ENCODE measurements at regions not wholly inside any gene's neighbourhood (a gene's known extent, or its start where the extent isn't known, plus 50 kb on each side); places are given as distances from the start of the nearest gene placed in this dataset.
"Not testable (repeated sequence)": the region's sequence is repeated elsewhere in the genome, so short reads cannot be mapped to it uniquely, and the experiment has no call there.

DNA sequence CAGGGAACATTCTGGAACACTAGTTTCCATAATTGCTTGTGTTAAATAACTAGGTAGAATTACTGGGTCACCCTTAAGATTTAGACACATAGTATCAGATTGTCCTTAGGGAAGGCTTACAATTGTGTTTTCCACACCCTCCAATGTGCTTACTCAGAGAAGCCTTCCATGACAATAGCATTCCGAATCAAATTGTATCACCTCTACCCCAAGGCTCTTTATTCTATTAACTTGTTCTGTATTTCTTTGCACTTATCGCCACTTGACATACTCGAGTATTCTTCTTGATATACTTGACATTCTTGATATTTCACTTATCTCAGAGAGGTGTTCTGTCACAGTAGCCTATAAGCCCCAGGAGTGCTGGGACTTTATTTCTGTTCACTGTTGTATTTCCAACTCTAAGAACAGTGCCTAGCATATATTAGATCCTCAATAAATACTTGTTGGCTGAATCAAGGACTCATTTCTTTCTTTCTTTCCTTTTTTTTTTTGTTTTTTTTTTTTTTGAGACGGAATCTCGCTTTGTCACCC is 238.9 kb upstream of the PDZRN3 start:
- DNase-seq, result no peak
- intact Hi-C loops (cut with DNase I), result no loop called here

DNA sequence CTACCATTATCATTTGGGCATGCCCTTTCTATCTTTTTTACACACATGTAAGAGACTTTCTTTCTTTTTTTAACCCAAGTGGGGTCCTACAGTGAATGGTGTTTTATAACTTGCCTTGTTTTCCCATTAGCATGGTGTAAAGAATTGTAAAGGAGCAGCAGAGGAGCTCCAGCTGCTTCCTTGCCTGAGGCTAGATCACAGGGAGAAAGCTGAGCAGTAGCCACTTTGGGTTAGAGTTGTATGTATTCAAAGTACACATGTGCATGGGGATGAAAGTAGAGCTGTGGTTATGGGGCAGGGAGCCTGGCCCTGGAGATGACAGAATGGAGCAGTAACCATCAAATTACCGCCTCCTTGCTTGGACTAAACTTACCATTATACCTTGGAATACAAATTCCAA is 231.1 kb upstream of the PDZRN3 start:
- intact Hi-C loops (cut with DNase I), result no loop called here
- no peak for DNase-seq

- DNase-seq, result peak in 7 of 42 donors; percentile 4 to 49 (median 17)
- intact Hi-C loops (cut with DNase I), result loop anchor here (5.0 kb wide), 1 partner anchor 341 kb away; no protein-coding TSS in a partner anchor
These were observed 223.6 kb upstream of the PDZRN3 start for GRCh38 chr3:73848173-73848906.

- intact Hi-C loops (cut with DNase I), result loop anchor here (5.0 kb wide), 1 partner anchor 340 kb away; no protein-coding TSS in a partner anchor
- DNase-seq, result no peak
These were observed 222.2 kb upstream of the PDZRN3 start for GRCh38 chr3:73846951-73847350.

DNA sequence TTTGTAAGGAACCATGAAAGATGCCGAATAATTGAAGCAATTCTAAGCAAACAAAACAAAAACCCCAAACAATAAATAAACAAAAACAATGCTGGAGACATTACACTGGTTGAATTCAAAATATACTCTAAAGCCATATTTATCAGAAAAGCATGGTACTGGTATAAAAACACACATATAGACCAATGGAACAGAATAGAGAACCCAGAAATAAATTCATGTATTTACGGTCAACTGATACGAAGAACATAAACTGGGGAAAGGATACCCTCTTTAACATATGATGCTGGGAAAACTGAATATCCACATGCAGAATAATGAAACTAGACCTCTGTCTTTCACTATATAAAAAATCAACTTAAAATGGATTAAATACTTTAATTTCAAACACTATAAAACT is 214.3 kb upstream of the PDZRN3 start:
- DNase-seq, result no peak
- intact Hi-C loops (cut with DNase I), result no loop called here

DNA sequence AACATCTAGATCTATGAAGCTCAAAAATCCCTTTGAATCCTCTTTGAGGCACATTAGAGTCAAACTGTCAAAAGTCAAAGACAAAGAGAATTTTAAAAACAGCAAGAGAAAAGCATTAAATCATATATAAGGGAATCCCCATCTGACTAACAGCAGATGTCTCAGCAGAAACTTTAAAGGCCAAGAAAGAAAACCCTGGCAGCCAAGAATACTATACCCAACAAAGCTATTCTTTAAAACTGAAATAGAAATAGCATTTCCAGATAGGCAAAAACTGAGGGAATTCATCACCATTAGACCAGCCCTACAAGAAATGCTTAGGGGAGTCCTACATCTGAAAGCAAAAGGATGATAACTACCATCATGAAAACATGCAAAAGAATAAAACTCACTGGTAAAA is 211.2 kb upstream of the PDZRN3 start:
- DNase-seq, result no peak
- intact Hi-C loops (cut with DNase I), result no loop called here

GRCh38 chr3:73832426-73832825 is 207.7 kb upstream of the PDZRN3 start:
- DNase-seq, result no peak
- intact Hi-C loops (cut with DNase I), result no loop called here

DNA sequence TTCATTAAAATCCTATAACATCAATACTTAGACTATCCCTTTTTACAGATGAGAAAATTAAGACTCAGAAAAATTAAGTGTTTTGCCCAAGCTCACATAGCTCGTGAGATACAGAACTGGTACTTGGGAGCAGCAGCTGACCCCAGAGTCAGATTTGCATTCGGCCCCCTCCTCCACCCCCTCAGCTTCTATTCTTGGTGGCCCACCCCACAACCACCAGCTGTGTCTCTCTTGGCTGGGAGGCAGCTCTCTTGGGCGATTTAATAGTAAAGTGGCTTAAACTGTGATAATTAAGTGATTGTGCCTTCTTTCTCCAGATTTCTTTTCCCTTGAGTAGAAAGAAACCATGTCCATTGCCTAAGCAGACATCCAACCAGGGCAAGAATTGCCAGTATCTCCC is 203.6 kb upstream of the PDZRN3 start:
- intact Hi-C loops (cut with DNase I), result no loop called here
- DNase-seq, result no peak

- DNase-seq, result no peak
- intact Hi-C loops (cut with DNase I), result no loop called here
These were observed 203.0 kb upstream of the PDZRN3 start for GRCh38 chr3:73827725-73828211.

DNA sequence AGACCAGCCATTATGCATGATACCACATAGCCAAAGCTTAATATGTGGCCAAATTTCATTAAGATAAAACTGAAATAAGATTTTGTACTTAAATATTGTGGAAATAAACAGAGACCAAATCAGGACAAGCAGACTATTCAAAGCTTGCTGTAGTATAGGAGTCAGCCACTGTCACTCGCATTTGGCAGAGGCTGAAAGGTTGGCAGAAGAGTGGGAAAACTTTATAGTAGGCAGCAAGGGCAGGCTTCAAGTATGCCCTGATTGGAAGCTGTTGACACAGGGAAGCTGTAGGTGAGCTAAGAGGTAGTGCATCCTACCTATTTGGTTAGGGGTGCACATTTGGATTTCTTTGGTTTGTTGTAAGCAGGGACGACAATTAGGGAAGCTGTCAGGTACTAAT is 202.5 kb upstream of the PDZRN3 start:
- no peak for DNase-seq
- intact Hi-C loops (cut with DNase I), result no loop called here

- intact Hi-C loops (cut with DNase I); DNase-seq: not testable (repeated sequence)
These were observed 196.2 kb upstream of the PDZRN3 start for GRCh38 chr3:73820896-73821295.

GRCh38 chr3:73820431-73820830 is 195.7 kb upstream of the PDZRN3 start:
- intact Hi-C loops (cut with DNase I), result no loop called here
- no peak for DNase-seq

- intact Hi-C loops (cut with DNase I), result no loop called here
- no peak for DNase-seq
These were observed 191.2 kb upstream of the PDZRN3 start for GRCh38 chr3:73815966-73816365.

- no peak for DNase-seq
- intact Hi-C loops (cut with DNase I), result no loop called here
These were observed 189.1 kb upstream of the PDZRN3 start for GRCh38 chr3:73813692-73814292.

GRCh38 chr3:73813291-73813690 is 188.6 kb upstream of the PDZRN3 start:
- no peak for DNase-seq
- intact Hi-C loops (cut with DNase I), result no loop called here

- no peak for DNase-seq
- intact Hi-C loops (cut with DNase I), result no loop called here
These were observed 187.3 kb upstream of the PDZRN3 start for GRCh38 chr3:73812054-73812453.

GRCh38 chr3:73808862-73809509 is 184.2 kb upstream of the PDZRN3 start:
- DNase-seq, result no peak
- intact Hi-C loops (cut with DNase I), result no loop called here

DNA sequence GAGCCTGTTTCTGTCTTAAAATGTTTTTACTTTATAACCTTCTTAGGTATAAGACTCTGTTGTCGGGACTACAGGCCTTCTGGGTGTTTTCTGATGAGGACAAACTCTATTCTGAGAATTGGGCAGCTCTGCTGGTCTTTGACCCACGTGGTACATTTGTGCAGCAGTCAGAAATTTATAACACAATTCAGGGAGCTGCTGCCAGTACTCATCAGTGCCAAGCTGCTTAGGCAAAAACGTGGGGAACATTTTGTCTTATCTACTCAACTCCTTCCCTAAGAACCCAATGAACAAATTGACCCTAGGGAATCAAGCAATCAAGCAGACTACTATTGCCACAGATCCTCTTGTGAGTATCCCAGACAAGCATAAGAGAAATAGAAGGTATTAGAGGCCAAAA is 180.7 kb upstream of the PDZRN3 start:
- DNase-seq, result peak in 7 of 42 donors; percentile 6 to 49 (median 20)
- intact Hi-C loops (cut with DNase I), result no loop called here

DNA sequence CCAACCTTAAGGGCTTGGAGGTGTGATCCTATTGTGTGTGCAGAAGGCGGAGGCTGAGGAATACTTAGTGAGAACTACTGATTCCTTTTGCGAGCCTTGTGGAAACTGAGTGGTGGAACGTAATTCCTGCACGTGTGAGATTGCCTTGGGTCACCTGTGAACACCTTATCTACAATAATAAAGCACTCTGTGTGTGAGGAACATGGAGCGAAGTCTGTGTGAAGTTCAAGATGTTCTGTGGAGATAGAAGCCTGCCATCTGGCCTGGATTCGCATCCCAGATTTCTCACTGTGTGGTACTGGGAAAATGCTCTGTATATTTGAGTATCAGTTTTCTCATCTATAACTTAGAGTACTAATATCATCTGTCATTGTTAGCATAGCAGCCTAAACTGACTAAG is 179.5 kb upstream of the PDZRN3 start:
- intact Hi-C loops (cut with DNase I), result no loop called here
- DNase-seq, result no peak

DNA sequence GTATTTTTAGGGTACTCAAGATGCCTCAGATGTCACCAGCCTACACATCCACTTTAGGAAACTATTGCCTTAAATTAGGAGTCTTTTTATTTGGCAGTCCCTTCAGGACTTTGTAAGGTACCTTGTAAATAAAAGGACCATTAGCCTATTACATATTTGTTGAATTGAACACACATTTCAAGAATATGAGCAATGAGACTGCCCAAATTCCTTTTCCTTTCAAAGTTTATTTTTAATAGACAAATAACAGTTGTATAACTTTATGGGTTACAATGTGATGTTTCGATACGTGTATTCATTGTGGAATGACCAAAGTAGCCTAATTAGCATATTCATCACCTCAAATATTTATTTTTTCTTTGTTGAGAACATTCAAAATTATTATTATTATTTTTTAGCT is 176.7 kb upstream of the PDZRN3 start:
- intact Hi-C loops (cut with DNase I), result no loop called here

More for the DNA sequence above, 176.7 kb upstream of the PDZRN3 start:
- DNase-seq, result no peak
